HG02870 (cell line): ENCODE measurements at regions not wholly inside any gene's neighbourhood (a gene's known extent, or its start where the extent isn't known, plus 50 kb on each side); places are given as distances from the start of the nearest gene placed in this dataset.
"Not testable (repeated sequence)": the region's sequence is repeated elsewhere in the genome, so short reads cannot be mapped to it uniquely, and the experiment has no call there.

ENCODE experiments used
- ATAC-seq: cut with Tn5 transposase; IDR thresholded peaks from one replicate; pipeline ENCODE4 v1.9.1; 2021; ENCODE audit warnings: mild to moderate bottlenecking, moderate library complexity; ENCODE audit not compliant: unreplicated experiment

- ATAC-seq = not testable (repeated sequence)
These were observed 465.8 kb downstream of the PLCL1 start for GRCh38 chr2:198270157-198270556.

GRCh38 chr2:198268519-198268918 lies 464.1 kb downstream of the PLCL1 start:
- no peak for ATAC-seq

GRCh38 chr2:198259496-198259895 lies 455.1 kb downstream of the PLCL1 start:
- ATAC-seq = no peak

DNA sequence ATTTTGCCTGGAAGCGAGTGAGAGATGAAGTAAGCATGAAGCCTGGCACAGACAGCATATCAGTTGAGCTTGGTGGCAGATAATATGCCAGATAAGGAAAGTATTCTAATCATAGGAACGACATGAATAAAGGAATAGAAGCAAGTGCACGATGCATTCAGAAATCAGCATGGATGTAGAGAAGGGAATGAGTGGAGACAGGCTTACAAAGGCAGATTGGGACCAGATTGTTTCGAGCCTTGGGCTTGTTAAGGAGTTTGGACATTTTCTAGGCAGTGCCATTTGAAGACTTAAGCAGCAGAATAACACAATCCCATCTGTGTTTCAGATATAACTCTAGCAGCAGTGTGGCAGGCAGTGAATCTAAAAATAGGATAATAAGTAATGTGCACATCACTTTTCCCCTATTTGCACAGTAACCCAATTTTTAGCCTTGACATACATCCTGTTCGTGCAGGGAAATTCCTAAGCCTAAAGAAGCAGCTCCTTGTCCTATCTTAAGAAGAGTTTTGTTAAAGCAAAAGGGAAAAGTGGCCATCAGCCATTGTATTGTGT lies 450.2 kb downstream of the PLCL1 start:
- no peak for ATAC-seq

DNA sequence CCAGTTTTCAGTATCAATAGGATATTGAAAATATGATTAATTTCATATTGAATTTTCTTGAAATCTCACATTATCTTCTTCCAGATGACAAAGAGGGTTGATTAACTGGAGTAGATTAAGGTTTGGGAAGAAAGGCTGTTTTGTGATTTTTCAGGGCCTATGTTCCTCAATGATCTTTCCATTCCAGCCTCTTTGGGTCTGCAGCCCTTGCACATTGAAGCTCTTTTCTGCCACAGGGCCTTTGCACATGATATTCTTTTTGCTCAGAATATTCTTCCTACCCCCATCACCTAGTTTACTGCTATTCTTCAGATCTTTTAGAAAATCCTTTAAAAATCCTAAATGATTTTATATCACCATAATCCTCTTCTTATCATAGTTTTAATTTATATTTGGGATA lies 449.6 kb downstream of the PLCL1 start:
- ATAC-seq = no peak

GRCh38 chr2:198252472-198252871 lies 448.1 kb downstream of the PLCL1 start:
- ATAC-seq = no peak

DNA sequence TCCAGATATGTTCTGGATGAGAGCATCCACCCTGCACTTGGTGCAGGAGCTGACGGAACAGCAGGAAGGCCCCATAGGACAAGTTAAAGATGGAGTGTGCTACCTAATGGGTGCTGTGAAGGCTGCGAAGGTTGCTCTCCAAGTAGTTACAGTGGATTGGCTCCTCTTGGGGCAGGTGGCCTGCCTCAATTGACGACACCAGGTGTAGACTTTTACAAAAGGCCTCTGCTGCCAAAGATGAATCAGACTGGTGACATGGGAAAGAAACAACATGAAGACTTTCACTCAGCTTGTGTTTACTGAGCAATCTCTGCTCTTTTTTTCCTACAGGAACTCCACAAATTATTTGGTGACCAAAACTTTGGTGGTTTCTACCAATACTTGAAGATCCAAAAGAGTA lies 437.7 kb downstream of the PLCL1 start:
- ATAC-seq = no peak

DNA sequence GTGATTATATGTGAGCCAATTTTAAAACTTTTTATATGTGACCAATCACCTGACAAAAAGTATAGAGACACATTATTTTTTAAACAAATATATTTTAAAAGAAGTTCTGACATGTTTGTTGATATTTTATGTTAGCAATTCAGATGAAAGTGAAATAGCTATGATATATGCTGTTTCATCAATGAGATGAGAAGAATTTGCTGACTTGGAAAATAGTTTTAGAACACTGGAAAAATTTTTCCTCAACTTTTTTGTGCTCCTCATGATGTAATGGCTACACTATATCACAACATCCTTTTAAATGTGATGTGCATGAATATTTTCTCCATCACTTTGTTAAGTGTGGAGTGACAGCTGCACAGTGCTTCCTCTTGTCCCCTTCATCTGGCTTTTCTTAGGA lies 434.0 kb downstream of the PLCL1 start:
- ATAC-seq = no peak

DNA sequence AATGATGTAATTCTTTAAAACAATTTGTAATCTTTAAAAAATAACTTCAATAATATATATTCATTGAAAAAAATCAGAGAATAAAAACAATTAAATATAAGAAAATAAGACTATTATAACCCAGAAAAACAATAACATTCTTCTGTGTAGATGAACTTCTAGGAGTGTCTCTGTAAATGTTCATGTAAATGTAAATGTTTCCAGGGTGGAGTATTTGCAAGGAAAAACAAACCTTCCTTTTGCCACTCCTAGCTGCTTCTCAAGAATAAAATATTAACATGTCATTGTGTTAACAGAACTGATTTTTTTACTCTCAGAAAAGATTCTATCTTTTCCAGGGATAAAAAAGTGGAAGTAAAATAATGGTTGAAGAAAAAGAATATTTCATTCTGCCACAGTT lies 431.9 kb downstream of the PLCL1 start:
- no peak for ATAC-seq

DNA sequence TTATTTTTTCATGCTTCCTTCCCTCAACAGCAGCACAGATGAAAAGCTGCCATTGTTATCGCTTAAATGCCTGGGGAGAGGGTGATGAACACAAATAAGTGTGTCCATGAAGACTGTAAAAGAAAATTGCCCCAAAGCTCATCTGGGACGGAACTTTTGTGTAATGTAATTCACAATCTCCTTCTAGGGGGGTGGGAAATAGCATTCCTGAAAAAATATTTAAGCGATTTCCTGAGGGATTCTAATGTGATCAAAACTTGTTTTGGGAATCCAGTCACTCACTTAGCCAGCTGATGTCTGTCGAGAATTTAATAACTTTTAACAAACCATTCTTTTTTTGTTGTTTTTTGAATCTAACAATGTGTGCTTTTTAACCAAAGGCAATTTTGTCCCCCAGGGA lies 427.9 kb downstream of the PLCL1 start:
- ATAC-seq = no peak

DNA sequence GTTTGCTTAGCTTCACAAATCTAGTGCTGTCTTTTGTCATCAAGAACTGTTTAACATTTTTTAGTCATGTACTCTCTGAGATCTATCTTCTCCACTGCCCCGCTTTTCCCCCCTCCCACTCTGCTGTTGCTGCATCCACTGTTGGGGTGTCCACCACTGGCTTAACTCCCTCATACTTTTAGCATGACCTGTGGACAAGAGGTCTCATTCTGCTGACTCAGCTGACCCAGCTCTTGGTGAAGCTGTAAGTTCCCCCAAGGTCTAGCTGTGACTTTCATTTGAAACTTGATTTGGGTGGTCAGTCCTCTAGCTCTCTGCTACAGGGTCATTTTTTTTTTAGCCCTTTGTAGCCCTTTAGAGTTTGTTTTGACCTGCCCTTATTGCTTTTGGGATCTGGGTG lies 427.2 kb downstream of the PLCL1 start:
- ATAC-seq = no peak

- no peak for ATAC-seq
These were observed 416.6 kb downstream of the PLCL1 start for GRCh38 chr2:198220763-198221610.

GRCh38 chr2:198219292-198219691 lies 414.9 kb downstream of the PLCL1 start:
- ATAC-seq = no peak

- no peak for ATAC-seq
These were observed 409.8 kb downstream of the PLCL1 start for GRCh38 chr2:198214114-198214596.

- ATAC-seq = no peak
These were observed 408.9 kb downstream of the PLCL1 start for GRCh38 chr2:198213253-198213652.

- ATAC-seq = no peak
These were observed 407.3 kb downstream of the PLCL1 start for GRCh38 chr2:198211706-198212105.

DNA sequence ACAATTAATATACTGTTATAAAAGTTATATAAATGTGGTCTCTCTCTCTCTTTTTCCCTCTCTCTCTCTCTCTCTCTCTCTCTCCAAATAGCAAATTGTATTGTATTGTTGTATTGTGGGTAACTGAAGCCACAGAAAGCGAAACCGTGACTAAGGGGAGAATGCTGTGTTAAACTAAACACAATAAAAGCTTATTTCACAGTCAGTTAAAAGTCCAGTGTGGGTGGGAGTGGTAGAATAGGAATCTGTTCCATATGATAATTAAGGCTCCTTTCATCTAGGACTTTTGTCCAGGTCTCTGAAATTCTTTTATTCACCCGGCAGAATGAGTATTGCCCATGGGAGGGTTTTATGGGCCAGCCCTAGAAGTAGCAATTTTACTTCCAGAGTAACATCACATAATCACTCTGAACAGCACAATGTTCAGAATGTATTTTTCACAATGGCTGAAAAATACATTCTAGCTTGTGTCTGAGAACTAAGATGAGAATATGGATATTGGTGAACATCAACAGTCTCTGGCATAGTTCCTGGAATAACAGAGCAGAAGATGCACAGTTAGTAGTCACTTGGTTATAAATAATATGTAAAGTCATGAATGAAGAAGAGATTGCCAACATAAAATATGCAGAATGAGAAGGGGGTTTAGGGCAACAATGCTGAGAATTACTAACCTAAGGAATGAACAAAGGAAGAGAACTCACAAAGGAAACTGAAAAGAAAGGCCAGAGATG lies 399.1 kb downstream of the PLCL1 start:
- no peak for ATAC-seq
